GM12878 (cell line): ENCODE measurements at regions not wholly inside any gene's neighbourhood (a gene's known extent, or its start where the extent isn't known, plus 50 kb on each side); places are given as distances from the start of the nearest gene placed in this dataset.

Experiments used
- ATAC-seq: fragments of 200-7000 bp; cut with Tn5 transposase; 3 replicates; pipeline ENCODE4 v1.9.1; 2020; ENCODE audit warnings: mild to moderate bottlenecking, moderate library complexity
- BruUV-seq: library from RNA; stranded (reverse); fragments of 400-500 nt; replicated peaks from 2 replicates; lab custom pipeline; 2021; lab: Mats Ljungman, UMichigan
- CTCF ChIA-PET: fragments of 300-600 bp; sonication (Branson Sonifier 250); formaldehyde crosslinking; extraction: SDS; loops from one replicate; lab custom pipeline; 2021; ENCODE audit warnings: inconsistent platforms; lab: Yijun Ruan, JAX
- POLR2A ChIA-PET: fragments of 350-600 bp; formaldehyde crosslinking; extraction: SDS; loops from one replicate; lab custom pipeline; 2021; ENCODE audit warnings: inconsistent platforms; lab: Charles Lee
- RAD21 ChIA-PET: fragments of 300-600 bp; sonication (Branson Sonifier 250); formaldehyde crosslinking; loops from one replicate; lab custom pipeline; 2023; ENCODE audit warnings: antibody characterized with exemption; ENCODE audit not compliant: unreplicated experiment; lab: Charles Lee
- SMC1A ChIA-PET: fragments of 300-600 bp; sonication (Branson Sonifier 250); formaldehyde crosslinking; loops from one replicate; lab custom pipeline; 2023; ENCODE audit not compliant: unreplicated experiment, uncharacterized antibody; lab: Charles Lee
- DNase-seq: peaks from one replicate; pipeline ENCODE4 v3.0.0-alpha.2; 2011; ENCODE audit warnings: low read depth, low spot score
- FAIRE-seq: peaks from 3 replicates; lab custom pipeline; 2011; peaks lifted over from hg19 to GRCh38; lab: Jason Lieb, UNC
- H2AFZ ChIP-seq: 2 replicates; pipeline ENCODE4 v1.6.0; 2011; ENCODE audit warnings: low read depth, low read length, control low read depth; ENCODE audit not compliant: control insufficient read depth
- H3K27ac ChIP-seq: 2 replicates; pipeline ENCODE4 v1.5.1; 2011; ENCODE audit warnings: control low read depth; ENCODE audit not compliant: control insufficient read depth, insufficient read depth
- H3K27me3 ChIP-seq, 2 experiments: replicated peaks in 1 of 2; 2 replicates each; pipeline versions ENCODE4 v1.6.0 to v1.6.1; 2011; ENCODE audit warnings: low read length in 1 of 2; ENCODE audit not compliant: control insufficient read depth in 2 of 2, insufficient read depth in 2 of 2
- H3K36me3 ChIP-seq, 2 experiments: 2 replicates each; pipeline ENCODE4 v1.5.1; 2011; ENCODE audit warnings: low read length in 1 of 2; ENCODE audit not compliant: control insufficient read depth in 2 of 2, insufficient read depth in 2 of 2
- H3K4me1 ChIP-seq: 2 replicates; pipeline ENCODE4 v1.6.1; 2011; ENCODE audit warnings: mild to moderate bottlenecking, low read length, moderate library complexity, mixed read lengths; ENCODE audit not compliant: control insufficient read depth, insufficient read depth
- H3K4me2 ChIP-seq: 2 replicates; pipeline ENCODE4 v1.6.0; 2011; ENCODE audit warnings: control low read depth; ENCODE audit not compliant: control insufficient read depth, insufficient read depth
- H3K4me3 ChIP-seq: fragments of 200-600 bp; sonication (generic); 2 replicates; pipeline ENCODE4 v1.5.1; 2016
- H3K79me2 ChIP-seq: 2 replicates; pipeline ENCODE4 v1.6.0; 2011; ENCODE audit warnings: low read length; ENCODE audit not compliant: control insufficient read depth, insufficient read depth
- H3K9ac ChIP-seq: 2 replicates; pipeline ENCODE4 v1.8.0; 2011; ENCODE audit warnings: low read length, control low read depth, mixed read lengths; ENCODE audit not compliant: control insufficient read depth, insufficient read depth
- H3K9me3 ChIP-seq: replicated peaks from 3 replicates; pipeline ENCODE4 v1.5.1; 2011; ENCODE audit warnings: mild to moderate bottlenecking, low read length; ENCODE audit not compliant: control insufficient read depth, insufficient read depth
- H4K20me1 ChIP-seq: 2 replicates; pipeline ENCODE4 v1.6.0; 2011; ENCODE audit not compliant: control insufficient read depth, insufficient read depth
- ATF7 ChIP-seq: fragments of 450-650 bp; IDR thresholded peaks from 2 replicates; pipeline ENCODE4 v1.6.1; 2016; ENCODE audit warnings: low read depth, mild to moderate bottlenecking
- BCLAF1 ChIP-seq: fragments of 450-650 bp; IDR thresholded peaks from 2 replicates; pipeline ENCODE4 v1.6.1; 2017; ENCODE audit warnings: antibody characterized with exemption, mild to moderate bottlenecking, moderate library complexity
- EP300 ChIP-seq, 2 experiments: fragments of 150-350 bp in 1 of 2; IDR thresholded peaks; 2 replicates each; pipeline ENCODE4 v1.6.1; 2011 to 2012; ENCODE audit warnings: low read depth in 2 of 2, low read length in 2 of 2, borderline replicate concordance in 1 of 2, improper control_type of control experiment in 1 of 2, inconsistent platforms in 1 of 2; ENCODE audit not compliant: control insufficient read depth in 1 of 2
- FOS ChIP-seq: IDR thresholded peaks from 3 replicates; pipeline ENCODE4 v1.6.1; 2011; ENCODE audit warnings: borderline replicate concordance; ENCODE audit not compliant: insufficient read length; ENCODE audit errors: extremely low read depth
- NFXL1 ChIP-seq: fragments of 450-650 bp; IDR thresholded peaks from 2 replicates; pipeline ENCODE4 v1.6.1; 2017; ENCODE audit warnings: antibody characterized with exemption, mild to moderate bottlenecking, borderline replicate concordance
- NRF1 ChIP-seq: conservative IDR thresholded peaks from 2 replicates; pipeline ENCODE4 v1.6.1; 2011; ENCODE audit warnings: mild to moderate bottlenecking, low read depth, low read length, improper control_type of control experiment
- PAX5 ChIP-seq: IDR thresholded peaks from 2 replicates; pipeline ENCODE4 v1.6.1; 2011; ENCODE audit warnings: low read depth, low read length, borderline replicate concordance
- POLR2A ChIP-seq: IDR thresholded peaks from 2 replicates; pipeline ENCODE4 v1.6.1; 2011; ENCODE audit warnings: low read depth, mild to moderate bottlenecking, low read length
- POLR2AphosphoS5 ChIP-seq: IDR thresholded peaks from 2 replicates; pipeline ENCODE4 v1.6.1; 2011; ENCODE audit warnings: mild to moderate bottlenecking, low read length, inconsistent platforms
- POU2F2 ChIP-seq: IDR thresholded peaks from 3 replicates; pipeline ENCODE4 v1.6.1; 2011; ENCODE audit warnings: low read depth, mild to moderate bottlenecking, low read length, borderline replicate concordance
- SIX5 ChIP-seq: IDR thresholded peaks from 2 replicates; pipeline ENCODE4 v1.6.1; 2011; ENCODE audit warnings: mild to moderate bottlenecking, low read depth, low read length, moderate library complexity; ENCODE audit not compliant: severe bottlenecking
- SMC3 ChIP-seq: IDR thresholded peaks from 2 replicates; pipeline ENCODE4 v1.6.1; 2011; ENCODE audit warnings: low read length, improper control_type of control experiment, borderline replicate concordance
- SREBF1 ChIP-seq: IDR thresholded peaks from 2 replicates; pipeline ENCODE4 v1.6.1; 2012; ENCODE audit warnings: mild to moderate bottlenecking, low read length
- TAF1 ChIP-seq: IDR thresholded peaks from 2 replicates; pipeline ENCODE4 v1.6.1; 2011; ENCODE audit warnings: mild to moderate bottlenecking, low read depth, low read length, borderline replicate concordance
- TCF3 ChIP-seq: IDR thresholded peaks from 2 replicates; pipeline ENCODE4 v1.6.1; 2012; ENCODE audit warnings: low read depth, mild to moderate bottlenecking, low read length, borderline replicate concordance; ENCODE audit not compliant: insufficient read depth
- TCF7 ChIP-seq: IDR thresholded peaks from 2 replicates; pipeline ENCODE4 v1.6.1; 2014; ENCODE audit warnings: antibody characterized with exemption, borderline replicate concordance
- ZNF207 ChIP-seq: fragments of 450-650 bp; IDR thresholded peaks from 2 replicates; pipeline ENCODE4 v1.6.1; 2014; ENCODE audit warnings: antibody characterized with exemption, mild to moderate bottlenecking, borderline replicate concordance
- WGBS: methylation state at CpG from one replicate; pipeline ENCODE4 v1.1.6; 2016; ENCODE audit warnings: low lambda C conversion rate; ENCODE audit not compliant: insufficient replicate concordance, insufficient coverage; ENCODE audit errors: missing lambda C conversion rate; 5-methylcytosine and 5-hydroxymethylcytosine counted together
- in situ Hi-C: fragments of 300-500 bp; cut with MboI; formaldehyde crosslinking; loops from 9 replicates; pipeline ENCODE4 v1.14.3; 2018; ENCODE audit warnings: mixed read lengths
- intact Hi-C: fragments of 100-400 bp; cut with micrococcal nuclease; formaldehyde crosslinking; loops from one replicate; pipeline ENCODE4 v1.14.2; 2022; ENCODE audit not compliant: unreplicated experiment
- TF ChIP-seq, protein P1 (sequence below): fragments of 450-650 bp; IDR thresholded peaks from 2 replicates; pipeline ENCODE4 v1.6.1; 2017; ENCODE audit warnings: mild to moderate bottlenecking, low read depth, inconsistent platforms; ENCODE audit not compliant: poor library complexity, severe bottlenecking

DNA sequence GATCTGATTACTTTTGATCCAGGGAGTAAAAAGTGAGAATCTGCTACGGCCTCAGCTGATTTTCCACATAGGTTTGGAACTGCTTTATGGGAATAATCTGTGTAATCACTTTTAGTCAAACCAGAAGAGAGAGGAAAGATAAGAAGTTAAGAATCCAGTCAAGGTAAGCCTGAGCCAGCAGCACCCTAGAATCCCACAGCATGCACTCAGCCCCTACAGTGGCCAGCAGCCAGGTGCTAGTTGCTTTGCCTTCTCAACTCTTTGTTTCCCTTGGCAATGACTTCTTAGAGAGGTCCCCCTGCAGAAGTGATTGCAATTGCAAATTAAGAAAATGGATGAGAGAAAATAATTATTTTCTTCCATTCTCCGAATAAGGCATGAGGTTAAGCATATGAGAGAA, 59.7 kb upstream of the TMED7 start:
- no peaks in the 10 kb centered on the region for H3K4me1 ChIP-seq
- ChIA-PET POLR2A (no interaction called here), SMC1A (no interaction called here), CTCF (no interaction called here), RAD21 (no interaction called here)
- H2AFZ ChIP-seq, result no peak overlapping the region
- peaks cover 0 to 3% of the 10 kb centered on the region in 2 experiments; a peak in 1 of 4 replicates for H3K27me3 ChIP-seq
- no TSS peak for BruUV-seq
- ATAC-seq (no peak), DNase-seq (no peak), FAIRE-seq (no peak)
- no peaks in the 10 kb centered on the region for H3K79me2 ChIP-seq
- no peak overlapping the region for H3K27ac ChIP-seq
- H3K4me2 ChIP-seq, result no peak overlapping the region
- in situ Hi-C loops (no loop called here), intact Hi-C loops (no loop called here)
- H4K20me1 ChIP-seq, result no peaks in the 10 kb centered on the region
- H3K9ac ChIP-seq, result no peak overlapping the region
- H3K36me3 ChIP-seq, result no peaks in the 10 kb centered on the region
- WGBS, result 0% methylated on average over 2 of the region's 2 CpGs
- no peaks in the 10 kb centered on the region for H3K9me3 ChIP-seq
- TF ChIP-seq SREBF1 (no peak), TCF7 (no peak), SMC3 (no peak), EP300 (IDR thresholded peaks at IDR 0.05; ENCODE audit: borderline replicate concordance in 1 of 2, control insufficient read depth in 1 of 2, low read depth in 2 of 2, low read length in 2 of 2) (no peak), POLR2A (no peak), NRF1 (no peak), POU2F2 (no peak), NFXL1 (no peak), BCLAF1 (no peak), FOS (no peak), TCF3 (no peak), POLR2AphosphoS5 (no peak), SIX5 (no peak), ZNF207 (no peak), PAX5 (no peak), TAF1 (no peak), ATF7 (no peak)
- TF ChIP-seq, protein P1, sequence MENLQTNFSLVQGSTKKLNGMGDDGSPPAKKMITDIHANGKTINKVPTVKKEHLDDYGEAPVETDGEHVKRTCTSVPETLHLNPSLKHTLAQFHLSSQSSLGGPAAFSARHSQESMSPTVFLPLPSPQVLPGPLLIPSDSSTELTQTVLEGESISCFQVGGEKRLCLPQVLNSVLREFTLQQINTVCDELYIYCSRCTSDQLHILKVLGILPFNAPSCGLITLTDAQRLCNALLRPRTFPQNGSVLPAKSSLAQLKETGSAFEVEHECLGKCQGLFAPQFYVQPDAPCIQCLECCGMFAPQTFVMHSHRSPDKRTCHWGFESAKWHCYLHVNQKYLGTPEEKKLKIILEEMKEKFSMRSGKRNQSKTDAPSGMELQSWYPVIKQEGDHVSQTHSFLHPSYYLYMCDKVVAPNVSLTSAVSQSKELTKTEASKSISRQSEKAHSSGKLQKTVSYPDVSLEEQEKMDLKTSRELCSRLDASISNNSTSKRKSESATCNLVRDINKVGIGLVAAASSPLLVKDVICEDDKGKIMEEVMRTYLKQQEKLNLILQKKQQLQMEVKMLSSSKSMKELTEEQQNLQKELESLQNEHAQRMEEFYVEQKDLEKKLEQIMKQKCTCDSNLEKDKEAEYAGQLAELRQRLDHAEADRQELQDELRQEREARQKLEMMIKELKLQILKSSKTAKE, result no peak
- H3K4me3 ChIP-seq, result no peak overlapping the region
